Ishikawa (cell line): ENCODE measurements at regions not wholly inside any gene's neighbourhood (a gene's known extent, or its start where the extent isn't known, plus 50 kb on each side); places are given as distances from the start of the nearest gene placed in this dataset.

ENCODE experiments used
- CEBPB ChIP-seq: IDR thresholded peaks from 2 replicates; pipeline ENCODE4 v1.6.1; 2012
- EP300 ChIP-seq: IDR thresholded peaks from 2 replicates; pipeline ENCODE4 v1.6.1; 2012; ENCODE audit warnings: borderline replicate concordance
- REST ChIP-seq: IDR thresholded peaks from 2 replicates; pipeline ENCODE4 v1.6.1; 2012; ENCODE audit warnings: low read depth, mild to moderate bottlenecking
- TAF1 ChIP-seq: IDR thresholded peaks from 2 replicates; pipeline ENCODE4 v1.6.1; 2012; ENCODE audit warnings: low read depth, mild to moderate bottlenecking
- TCF12 ChIP-seq: IDR thresholded peaks from 2 replicates; pipeline ENCODE4 v1.6.1; 2012; ENCODE audit warnings: low read depth
- YY1 ChIP-seq: IDR thresholded peaks from 2 replicates; pipeline ENCODE4 v1.6.1; 2012; ENCODE audit warnings: low read depth

GRCh38 chr16:85350973-85351372, 238.7 kb upstream of the CIBAR2 start:
- TF ChIP-seq YY1 (peak; percentile 59; the same call in 1 of the 2 replicates), TCF12 (peak; percentile 91), EP300 (peak; percentile 80; the same call in 1 of the 2 replicates), CEBPB (no peak), TAF1 (no peak), REST (peak; percentile 73)
